Skin epidermis (tissue), 12 donors: ENCODE measurements at regions not wholly inside any gene's neighbourhood (a gene's known extent, or its start where the extent isn't known, plus 50 kb on each side); places are given as distances from the start of the nearest gene placed in this dataset.

Experiments
- H3K27ac ChIP-seq, 21 experiments: fragments of 200-600 bp; sonication (generic) in 11 of 21; one replicate each; pipeline ENCODE4 v1.5.0; 2020; ENCODE audit warnings: mild to moderate bottlenecking in 3 of 21, inconsistent platforms in 2 of 21, moderate library complexity in 2 of 21
- H3K4me3 ChIP-seq, 7 experiments: fragments of 200-600 bp; sonication (generic) in 2 of 7; one replicate each; pipeline ENCODE4 v1.5.0; 2020; ENCODE audit warnings: inconsistent platforms in 2 of 7, mild to moderate bottlenecking in 2 of 7, moderate library complexity in 1 of 7

GRCh38 chr2:82837588-82838304 is 1621.3 kb downstream of the SUCLG1 start:
- H3K4me3 ChIP-seq, result no peak overlapping the region
- H3K27ac ChIP-seq, result no peak overlapping the region

- Histone ChIP-seq H3K27ac (no peak overlapping the region), H3K4me3 (no peak overlapping the region)
These were observed 1624.2 kb downstream of the SUCLG1 start for GRCh38 chr2:82834893-82835292.

- no peak overlapping the region for H3K4me3 ChIP-seq
- no peak overlapping the region for H3K27ac ChIP-seq
These were observed 1631.7 kb downstream of the SUCLG1 start for GRCh38 chr2:82827426-82827825.

GRCh38 chr2:82826437-82826836 is 1632.6 kb downstream of the SUCLG1 start:
- H3K4me3 ChIP-seq, result no peak overlapping the region

GRCh38 chr2:82825410-82826090 is 1633.5 kb downstream of the SUCLG1 start:
- H3K27ac ChIP-seq, result no peak overlapping the region
- no peak overlapping the region for H3K4me3 ChIP-seq

More at GRCh38 chr2:82826437-82826836, 1632.6 kb downstream of the SUCLG1 start:
- H3K27ac ChIP-seq, result no peak overlapping the region

- no peak overlapping the region for H3K27ac ChIP-seq
- H3K4me3 ChIP-seq, result no peak overlapping the region
These were observed 1635.2 kb downstream of the SUCLG1 start for GRCh38 chr2:82823892-82824291.

GRCh38 chr2:82819951-82820350 is 1639.1 kb downstream of the SUCLG1 start:
- Histone ChIP-seq H3K4me3 (no peak overlapping the region), H3K27ac (no peak overlapping the region)

- Histone ChIP-seq H3K27ac (no peak overlapping the region), H3K4me3 (no peak overlapping the region)
These were observed 1644.9 kb downstream of the SUCLG1 start for GRCh38 chr2:82814146-82814545.

GRCh38 chr2:82811946-82812345 is 1647.1 kb downstream of the SUCLG1 start:
- Histone ChIP-seq H3K27ac (no peak overlapping the region), H3K4me3 (no peak overlapping the region)

- no peak overlapping the region for H3K4me3 ChIP-seq
- no peak overlapping the region for H3K27ac ChIP-seq
These were observed 1655.8 kb downstream of the SUCLG1 start for GRCh38 chr2:82803307-82803706.

GRCh38 chr2:82797469-82797868 is 1661.6 kb downstream of the SUCLG1 start:
- Histone ChIP-seq H3K4me3 (no peak overlapping the region), H3K27ac (no peak overlapping the region)

GRCh38 chr2:82796132-82796531 is 1662.9 kb downstream of the SUCLG1 start:
- no peak overlapping the region for H3K4me3 ChIP-seq
- no peak overlapping the region for H3K27ac ChIP-seq

- Histone ChIP-seq H3K27ac (no peak overlapping the region), H3K4me3 (no peak overlapping the region)
These were observed 1663.6 kb downstream of the SUCLG1 start for GRCh38 chr2:82795446-82795845.

- Histone ChIP-seq H3K4me3 (no peak overlapping the region), H3K27ac (no peak overlapping the region)
These were observed 1665.2 kb downstream of the SUCLG1 start for GRCh38 chr2:82793711-82794435.

- H3K27ac ChIP-seq, result no peak overlapping the region
These were observed 1666.8 kb downstream of the SUCLG1 start for GRCh38 chr2:82792316-82792715.

GRCh38 chr2:82790206-82791021 is 1668.7 kb downstream of the SUCLG1 start:
- Histone ChIP-seq H3K27ac (no peak overlapping the region), H3K4me3 (no peak overlapping the region)

More at GRCh38 chr2:82792316-82792715, 1666.8 kb downstream of the SUCLG1 start:
- H3K4me3 ChIP-seq, result no peak overlapping the region

- no peak overlapping the region for H3K4me3 ChIP-seq
- H3K27ac ChIP-seq, result no peak overlapping the region
These were observed 1669.3 kb downstream of the SUCLG1 start for GRCh38 chr2:82789851-82790205.

GRCh38 chr2:82781176-82781915 is 1677.7 kb downstream of the SUCLG1 start:
- Histone ChIP-seq H3K27ac (no peak overlapping the region), H3K4me3 (no peak overlapping the region)

GRCh38 chr2:82780050-82780449 is 1679.0 kb downstream of the SUCLG1 start:
- Histone ChIP-seq H3K27ac (no peak overlapping the region), H3K4me3 (no peak overlapping the region)
